Uterus (tissue), 3 donors: ENCODE measurements at regions not wholly inside any gene's neighbourhood (a gene's known extent, or its start where the extent isn't known, plus 50 kb on each side); places are given as distances from the start of the nearest gene placed in this dataset.

ENCODE experiments used
- DNase-seq, 2 donors: peaks; one replicate each; pipeline ENCODE4 v3.0.0-alpha.2; 2019 to 2020
- H3K27ac ChIP-seq, 2 donors: fragments of 200-600 bp; sonication (generic); 1 replicate in 1 of 2; 2 replicates in 1 of 2; pipeline ENCODE4 v1.5.1; 2016 to 2018
- H3K27me3 ChIP-seq, 2 donors: fragments of 200-600 bp; sonication (generic); one replicate each; pipeline ENCODE4 v1.5.1; 2018 to 2019; ENCODE audit warnings: control low read depth in 1 of 2
- H3K36me3 ChIP-seq, 2 donors: fragments of 200-600 bp; sonication (generic); one replicate each; pipeline ENCODE4 v1.5.1; 2019; ENCODE audit warnings: control low read depth in 1 of 2
- H3K4me1 ChIP-seq, 2 donors: fragments of 200-600 bp; sonication (generic); one replicate each; pipeline ENCODE4 v1.5.1; 2018 to 2019; ENCODE audit warnings: control low read depth in 1 of 2
- H3K4me3 ChIP-seq, 2 donors: fragments of 200-600 bp; sonication (generic); 1 replicate in 1 of 2; 2 replicates in 1 of 2; pipeline ENCODE4 v1.5.1; 2018 to 2019; ENCODE audit warnings: mild to moderate bottlenecking in 1 of 2
- H3K9me3 ChIP-seq, 2 donors: fragments of 200-600 bp; sonication (generic); one replicate each; pipeline ENCODE4 v1.5.1; 2019; ENCODE audit warnings: control low read depth in 1 of 2
- POLR2A ChIP-seq, 2 donors: fragments of 450-650 bp; IDR thresholded peaks; one replicate each; pipeline ENCODE4 v1.6.1; 2016; ENCODE audit warnings: antibody characterized with exemption in 2 of 2, mild to moderate bottlenecking in 1 of 2, moderate library complexity in 1 of 2
- intact Hi-C: fragments of 100-400 bp; cut with DNase I; formaldehyde crosslinking; loops from one replicate; pipeline ENCODE4 v1.15.1; 2023; ENCODE audit warnings: low total_unique reads
- TF ChIP-seq, protein P1 (sequence below), 4 experiments: fragments of 200-600 bp in 2 of 4; fragments of 450-650 bp in 2 of 4; sonication (generic) in 2 of 4; IDR thresholded peaks; one replicate each; pipeline ENCODE4 v1.5.1; 2016 to 2019; ENCODE audit warnings: antibody characterized with exemption in 4 of 4, mild to moderate bottlenecking in 2 of 4, moderate library complexity in 1 of 4
- donor health status: DM: yes; HTN: yes; CAD: no.

DNA sequence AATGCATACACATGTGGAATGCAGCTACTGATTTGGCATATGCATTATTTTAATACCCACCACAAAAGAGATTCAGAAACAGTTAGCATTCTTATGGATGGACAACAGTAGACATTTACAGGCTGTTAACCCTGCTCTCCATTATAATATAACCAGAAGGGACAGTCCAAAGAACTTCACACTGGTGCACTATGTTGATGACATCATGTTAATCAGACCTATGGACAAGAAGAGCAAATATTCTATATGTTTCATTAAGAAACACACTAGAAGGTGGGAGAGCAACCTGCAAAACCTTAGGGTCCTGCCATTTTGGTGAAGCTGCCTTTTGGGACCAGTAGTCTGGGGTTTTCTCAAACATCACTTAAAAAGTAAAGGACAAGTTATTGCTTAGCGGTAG is 701.3 kb downstream of the UQCRFS1 start:
- Histone ChIP-seq H3K4me1 (no peaks in the 10 kb centered on the region), H3K9me3 (no peaks in the 10 kb centered on the region), H3K27me3 (no peaks in the 10 kb centered on the region), H3K36me3 (no peaks in the 10 kb centered on the region), H3K4me3 (no peak overlapping the region), H3K27ac (no peak overlapping the region)
- intact Hi-C loops: no loop called here
- TF ChIP-seq, protein P1, sequence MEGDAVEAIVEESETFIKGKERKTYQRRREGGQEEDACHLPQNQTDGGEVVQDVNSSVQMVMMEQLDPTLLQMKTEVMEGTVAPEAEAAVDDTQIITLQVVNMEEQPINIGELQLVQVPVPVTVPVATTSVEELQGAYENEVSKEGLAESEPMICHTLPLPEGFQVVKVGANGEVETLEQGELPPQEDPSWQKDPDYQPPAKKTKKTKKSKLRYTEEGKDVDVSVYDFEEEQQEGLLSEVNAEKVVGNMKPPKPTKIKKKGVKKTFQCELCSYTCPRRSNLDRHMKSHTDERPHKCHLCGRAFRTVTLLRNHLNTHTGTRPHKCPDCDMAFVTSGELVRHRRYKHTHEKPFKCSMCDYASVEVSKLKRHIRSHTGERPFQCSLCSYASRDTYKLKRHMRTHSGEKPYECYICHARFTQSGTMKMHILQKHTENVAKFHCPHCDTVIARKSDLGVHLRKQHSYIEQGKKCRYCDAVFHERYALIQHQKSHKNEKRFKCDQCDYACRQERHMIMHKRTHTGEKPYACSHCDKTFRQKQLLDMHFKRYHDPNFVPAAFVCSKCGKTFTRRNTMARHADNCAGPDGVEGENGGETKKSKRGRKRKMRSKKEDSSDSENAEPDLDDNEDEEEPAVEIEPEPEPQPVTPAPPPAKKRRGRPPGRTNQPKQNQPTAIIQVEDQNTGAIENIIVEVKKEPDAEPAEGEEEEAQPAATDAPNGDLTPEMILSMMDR (IDR thresholded peaks at IDR 0.05): no peak
- TF ChIP-seq POLR2A (IDR thresholded peaks at IDR 0.05): no peak
- DNase-seq: no peak

- no peak for DNase-seq
- Histone ChIP-seq H3K4me1 (no peaks in the 10 kb centered on the region), H3K27me3 (no peaks in the 10 kb centered on the region), H3K27ac (no peak overlapping the region), H3K36me3 (no peaks in the 10 kb centered on the region), H3K4me3 (no peak overlapping the region), H3K9me3 (no peaks in the 10 kb centered on the region)
- intact Hi-C loops: no loop called here
- no peak for TF ChIP-seq POLR2A (IDR thresholded peaks at IDR 0.05)
- TF ChIP-seq, protein P1 (IDR thresholded peaks at IDR 0.05): no peak
These were observed 703.7 kb downstream of the UQCRFS1 start for GRCh38 chr19:28509079-28509895.

- no peaks in the 10 kb centered on the region for H3K4me1 ChIP-seq
- H3K27me3 ChIP-seq: no peaks in the 10 kb centered on the region
- no peaks in the 10 kb centered on the region for H3K9me3 ChIP-seq
- no peak overlapping the region for H3K27ac ChIP-seq
- DNase-seq: no peak
- TF ChIP-seq, protein P1 (IDR thresholded peaks at IDR 0.05): no peak
- no peak for TF ChIP-seq POLR2A (IDR thresholded peaks at IDR 0.05)
- no peaks in the 10 kb centered on the region for H3K36me3 ChIP-seq
- no peak overlapping the region for H3K4me3 ChIP-seq
- intact Hi-C loops: no loop called here
These were observed 704.3 kb downstream of the UQCRFS1 start for GRCh38 chr19:28508666-28509065.

DNA sequence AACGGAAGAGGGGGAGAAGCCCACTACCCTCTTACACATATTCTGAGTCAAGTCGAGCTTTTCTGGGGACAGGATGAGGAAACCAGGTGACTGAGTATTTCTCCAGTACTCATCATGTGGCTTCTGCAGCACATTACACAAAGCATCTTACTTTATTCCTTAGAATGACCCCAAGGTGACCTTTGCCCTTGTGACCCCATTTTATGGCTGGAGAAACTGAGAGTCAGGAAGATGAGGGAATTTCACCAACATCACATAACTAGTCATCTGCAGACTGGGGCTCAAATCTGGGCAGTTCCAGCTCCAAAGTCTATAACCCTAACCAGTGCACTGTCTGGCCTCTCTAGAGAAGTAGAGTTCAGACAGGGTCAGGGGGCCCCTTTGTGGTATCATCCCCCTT is 707.0 kb downstream of the UQCRFS1 start:
- no peaks in the 10 kb centered on the region for H3K27me3 ChIP-seq
- H3K4me3 ChIP-seq: no peak overlapping the region
- no peak overlapping the region for H3K27ac ChIP-seq
- no peaks in the 10 kb centered on the region for H3K4me1 ChIP-seq
- TF ChIP-seq, protein P1 (IDR thresholded peaks at IDR 0.05): no peak
- no peak for TF ChIP-seq POLR2A (IDR thresholded peaks at IDR 0.05)
- intact Hi-C loops: no loop called here
- H3K9me3 ChIP-seq: no peaks in the 10 kb centered on the region
- DNase-seq: no peak
- H3K36me3 ChIP-seq: no peaks in the 10 kb centered on the region

GRCh38 chr19:28505134-28505533 is 707.8 kb downstream of the UQCRFS1 start:
- Histone ChIP-seq H3K27ac (no peak overlapping the region), H3K27me3 (no peaks in the 10 kb centered on the region), H3K4me3 (no peak overlapping the region), H3K36me3 (no peaks in the 10 kb centered on the region), H3K9me3 (no peaks in the 10 kb centered on the region), H3K4me1 (no peaks in the 10 kb centered on the region)
- intact Hi-C loops: no loop called here
- DNase-seq: no peak
- TF ChIP-seq, protein P1 (IDR thresholded peaks at IDR 0.05): no peak
- no peak for TF ChIP-seq POLR2A (IDR thresholded peaks at IDR 0.05)
